ENCODE measurements at regions not wholly inside any gene's neighbourhood (a gene's known extent, or its start where the extent isn't known, plus 50 kb on each side); places are given as distances from the start of the nearest gene placed in this dataset.

DNA sequence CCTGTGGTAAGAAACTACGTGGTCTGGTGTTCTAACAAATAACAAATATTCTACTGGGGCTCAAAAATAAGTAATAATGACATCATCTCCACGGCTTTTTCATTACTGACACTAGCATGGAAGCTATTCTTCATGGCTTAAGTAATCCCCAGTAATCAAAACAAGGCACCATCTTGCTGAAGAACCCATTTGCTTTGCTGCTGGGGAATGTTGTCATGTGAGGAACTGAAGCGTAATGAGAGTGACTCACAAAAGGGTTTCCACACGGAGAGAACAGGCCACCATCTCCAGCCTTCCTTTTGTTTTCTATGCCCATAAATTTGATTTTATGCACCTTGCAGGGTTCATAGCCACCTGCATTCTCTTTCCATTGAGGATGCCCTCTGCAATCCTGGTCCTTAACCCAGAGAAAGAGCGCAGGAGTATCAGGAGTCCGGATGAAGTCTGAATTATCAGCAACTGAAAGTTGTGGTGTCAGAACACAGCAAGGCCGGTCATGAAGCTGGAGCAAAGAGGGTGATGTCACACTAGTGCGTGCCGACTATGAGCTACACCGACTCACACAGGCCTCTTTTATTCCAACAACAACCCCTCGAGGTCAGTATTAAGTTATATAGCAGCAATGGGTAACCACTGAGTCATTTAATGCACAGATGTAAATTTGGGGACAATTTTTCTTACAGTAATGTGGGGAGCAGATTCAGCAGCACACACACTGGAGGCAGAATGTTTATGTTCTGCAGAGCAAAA, 173.7 kb upstream of the SSTR4 start:
- DNase-seq (ENCODE audit: low spot score): no peak

DNA sequence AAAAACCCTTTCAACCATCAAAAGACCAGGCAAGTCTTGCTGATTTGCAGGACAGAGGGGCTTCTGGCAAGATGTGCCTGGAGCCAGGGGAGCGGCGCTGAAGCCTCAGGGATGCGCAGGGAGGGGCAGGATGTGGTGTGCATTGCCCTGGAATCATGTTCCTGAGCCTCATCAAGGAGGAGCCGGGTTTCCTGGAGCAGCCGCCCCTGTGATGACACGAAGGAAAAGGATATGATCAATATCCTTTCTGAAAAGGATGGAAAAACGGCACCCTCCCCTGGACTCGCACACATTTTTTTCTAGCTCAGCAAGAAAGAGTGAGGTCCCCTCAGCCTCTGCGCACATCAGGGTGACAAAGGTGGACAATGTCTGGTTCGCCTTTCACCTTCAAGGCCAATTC, 173.1 kb upstream of the SSTR4 start:
- no peak for DNase-seq (ENCODE audit: low spot score)

DNA sequence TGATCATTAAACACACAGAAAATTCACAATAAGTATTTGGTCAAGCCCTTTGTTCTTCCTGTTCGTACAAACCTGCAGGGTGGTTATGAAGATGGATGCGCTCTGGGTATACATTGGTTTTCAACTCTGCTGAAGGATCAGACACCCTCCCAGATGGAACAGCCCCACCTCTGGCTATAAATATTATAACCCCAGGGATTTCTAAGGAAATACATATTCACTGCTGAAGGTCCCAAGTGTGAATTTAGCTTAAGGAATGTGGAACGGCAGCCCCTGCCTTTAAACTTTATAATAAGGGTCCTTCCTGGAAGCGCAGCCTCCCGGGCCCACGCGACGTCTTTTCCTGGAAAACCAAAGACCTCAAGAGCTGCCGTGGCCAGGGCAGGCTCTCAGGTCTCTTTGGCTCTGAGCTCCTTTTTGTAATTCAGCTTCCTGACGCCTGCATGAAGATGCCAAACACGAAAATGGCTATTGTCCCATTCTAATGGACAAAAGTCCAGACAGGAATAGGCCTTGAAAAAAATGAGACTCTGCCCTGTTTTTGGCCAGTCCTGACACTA, 172.4 kb upstream of the SSTR4 start:
- no peak for DNase-seq (ENCODE audit: low spot score)

DNA sequence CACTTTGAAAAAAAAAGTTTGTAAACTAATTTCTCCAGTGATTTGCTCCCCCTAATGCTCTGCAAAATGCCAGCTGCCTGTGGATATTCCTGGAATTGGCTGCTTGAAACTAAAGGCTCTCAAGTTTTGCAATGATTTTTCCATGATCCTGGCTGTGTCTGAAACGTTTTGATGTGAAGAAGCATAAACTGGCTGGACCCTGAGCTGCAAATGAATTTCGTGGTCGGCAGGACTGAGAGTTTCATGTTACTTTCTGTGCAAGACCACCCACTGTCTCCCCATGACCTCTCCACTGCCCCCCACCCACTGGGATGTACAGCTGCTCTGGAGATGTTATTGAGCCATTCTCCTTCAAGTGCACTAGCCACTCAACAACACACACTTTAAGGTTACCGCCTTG, 171.3 kb upstream of the SSTR4 start:
- DNase-seq (ENCODE audit: low spot score): no peak

DNA sequence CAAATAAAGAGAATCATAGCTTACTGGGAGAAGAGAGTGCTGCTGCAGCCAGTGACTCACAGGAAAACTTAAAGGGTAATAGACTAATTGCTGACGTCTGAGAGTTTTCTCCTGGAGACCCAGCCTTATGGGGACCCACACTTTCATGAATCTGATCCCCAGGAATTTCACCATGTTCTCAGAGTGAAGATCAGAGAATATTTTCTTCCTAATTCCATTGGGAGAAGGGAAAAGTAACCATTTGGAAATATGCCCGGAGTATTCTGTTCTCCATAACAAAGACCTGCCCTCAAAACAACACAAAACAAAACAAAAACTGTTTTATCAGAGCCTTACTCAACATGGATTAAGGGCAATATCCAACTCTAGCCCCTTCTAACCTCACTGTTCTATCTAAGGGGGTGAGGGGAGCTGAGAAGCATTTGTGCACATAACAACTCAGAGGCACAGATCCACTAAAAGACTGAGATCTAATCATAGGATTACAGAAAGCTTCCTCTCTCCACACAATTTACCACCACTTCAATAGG, 168.2 kb upstream of the SSTR4 start:
- DNase-seq (ENCODE audit: low spot score): no peak

DNA sequence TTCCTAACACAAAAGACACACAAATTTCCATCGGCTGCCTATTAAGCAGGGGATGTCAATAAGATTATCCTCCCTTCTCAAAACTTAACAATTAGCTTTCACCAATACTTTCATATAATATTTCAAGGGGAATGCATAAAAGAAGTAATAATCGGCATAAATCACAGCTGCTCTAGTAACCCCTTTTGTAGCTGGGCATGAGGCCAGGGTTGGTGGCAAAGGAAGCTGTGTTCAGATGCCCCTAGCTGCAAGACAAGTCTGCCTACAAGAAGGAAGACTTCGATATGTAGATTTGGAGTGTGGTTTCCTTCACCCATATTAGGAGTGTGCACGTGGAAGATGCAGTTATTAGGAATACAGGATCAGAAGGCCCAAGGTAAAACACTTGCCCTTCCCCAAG, 156.9 kb upstream of the SSTR4 start:
- DNase-seq (ENCODE audit: low spot score): no peak

DNA sequence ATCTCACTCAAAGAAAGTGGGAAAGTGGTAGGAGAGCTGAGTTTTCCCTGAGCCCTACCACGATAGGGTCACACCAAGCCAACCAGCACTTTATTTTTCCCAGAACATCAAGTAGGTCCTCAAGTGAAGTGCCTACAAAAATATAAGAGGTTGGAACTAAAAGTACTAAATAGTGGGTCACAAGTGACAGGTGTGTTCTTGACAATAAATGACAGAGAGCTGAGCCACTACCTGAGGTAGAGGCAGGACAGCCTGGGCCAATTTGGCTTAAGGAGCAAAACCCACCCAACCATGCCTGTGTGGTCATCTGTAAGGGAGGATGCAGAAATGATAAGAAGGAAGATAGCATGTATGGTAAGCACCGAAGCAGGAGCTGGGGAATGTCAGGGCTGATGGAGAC, 154.8 kb upstream of the SSTR4 start:
- no peak for DNase-seq (ENCODE audit: low spot score)

DNA sequence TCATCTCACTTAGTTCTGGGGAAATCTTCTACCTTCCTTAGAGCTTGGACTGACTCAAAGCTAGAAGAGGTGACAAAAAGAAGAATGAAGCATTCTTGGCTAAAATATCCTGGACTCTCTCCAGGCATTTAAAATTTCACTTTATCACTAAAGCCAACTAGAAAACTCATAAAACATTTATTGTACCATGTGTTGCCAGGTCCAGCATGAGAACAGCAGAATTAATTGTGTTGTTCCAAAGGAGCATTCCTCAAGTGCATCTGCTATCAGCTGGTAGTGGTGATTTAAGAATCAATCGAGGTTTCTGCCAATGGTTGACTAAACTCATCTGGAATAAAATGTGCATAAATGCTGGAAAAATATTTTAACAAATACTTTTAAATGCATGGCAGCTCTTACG, 147.3 kb upstream of the SSTR4 start:
- no peak for DNase-seq (ENCODE audit: low spot score)

DNA sequence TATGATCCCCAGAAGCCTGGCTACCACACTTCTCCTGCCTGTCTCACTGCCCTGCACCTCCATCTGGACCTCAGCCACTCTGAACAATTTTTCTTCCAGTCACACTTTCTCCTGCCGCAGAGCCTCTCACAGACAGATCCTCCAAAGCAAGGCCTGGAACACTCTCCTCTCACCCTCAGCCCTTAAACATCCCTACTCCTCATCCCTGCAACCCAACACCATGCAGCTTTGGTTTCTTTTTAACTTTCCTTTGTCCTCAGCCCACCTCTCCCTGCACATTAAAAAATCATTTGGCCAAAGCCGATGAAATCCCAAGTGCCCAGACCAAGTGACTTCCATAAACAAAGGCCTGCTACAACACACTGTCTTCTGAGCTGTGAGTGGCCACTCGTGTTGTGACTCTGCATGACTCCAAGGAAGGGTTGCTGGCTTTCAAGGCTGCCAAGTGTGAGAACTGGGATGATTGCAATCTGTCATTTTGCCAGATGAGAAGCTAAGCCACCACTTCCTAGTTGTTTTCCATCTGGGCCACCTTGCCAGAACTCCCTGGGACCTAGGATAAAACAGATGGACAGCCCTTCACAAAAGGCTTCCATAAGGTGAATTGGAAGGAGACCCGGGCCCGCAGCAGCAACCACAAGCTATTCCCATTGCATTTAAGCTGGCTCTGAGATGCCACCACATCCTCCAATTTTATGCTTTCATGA, 144.4 kb upstream of the SSTR4 start:
- DNase-seq (ENCODE audit: low spot score): no peak

DNA sequence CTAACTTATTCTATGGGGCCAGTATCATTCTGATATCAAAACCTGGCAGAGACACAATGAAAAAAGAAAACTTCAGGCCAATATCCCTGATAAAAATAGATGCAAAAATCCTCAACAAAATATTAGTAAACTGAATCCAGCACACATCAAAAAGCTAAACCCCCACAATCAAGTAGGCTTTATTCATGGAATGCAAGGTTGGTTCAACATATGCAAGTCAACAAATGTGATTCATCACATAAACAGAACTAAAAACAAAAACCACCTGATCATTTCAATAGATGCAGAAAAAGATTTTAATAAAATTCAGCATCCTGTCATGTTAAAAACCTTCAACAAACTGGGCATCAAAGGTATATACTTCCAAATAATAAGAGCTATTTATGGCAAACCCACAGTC, 133.9 kb upstream of the SSTR4 start:
- DNase-seq (ENCODE audit: low spot score): no peak

DNA sequence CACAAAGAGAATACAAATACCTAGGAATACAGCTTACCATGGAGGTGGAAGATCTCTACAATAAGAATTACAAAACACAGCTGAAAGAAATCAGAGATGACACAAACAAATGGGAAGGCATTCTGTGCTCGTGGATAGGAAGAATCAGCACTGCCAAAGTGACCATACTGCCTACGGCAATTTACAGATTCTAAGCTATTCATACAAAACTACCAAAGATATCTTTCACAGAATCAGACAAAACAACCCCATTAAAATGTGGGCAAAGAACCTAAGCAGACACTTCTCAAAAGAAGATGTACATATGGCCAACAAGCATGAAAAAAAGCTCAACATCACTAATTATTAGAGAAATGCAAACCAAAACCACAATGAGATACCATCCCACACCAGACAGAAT, 133.2 kb upstream of the SSTR4 start:
- no peak for DNase-seq (ENCODE audit: low spot score)

DNA sequence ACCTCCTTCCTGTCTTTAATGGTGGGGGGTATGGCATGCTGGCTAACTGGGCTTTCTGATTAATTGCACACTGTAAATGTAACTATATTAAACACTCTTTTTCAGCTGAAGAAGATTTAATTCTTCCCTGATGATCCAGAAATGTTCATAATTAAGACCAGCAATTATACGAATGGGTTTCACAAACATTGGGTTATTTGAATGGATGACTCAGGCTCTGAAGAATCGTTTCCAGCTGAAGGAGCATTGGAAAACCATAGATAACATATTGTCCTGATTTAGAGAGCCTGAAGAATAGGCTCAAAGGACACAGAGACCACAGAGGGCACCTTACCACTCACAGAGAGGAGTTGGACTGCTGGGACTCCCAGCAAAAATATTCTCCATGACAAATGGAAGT, 130.7 kb upstream of the SSTR4 start:
- DNase-seq (ENCODE audit: low spot score): no peak

DNA sequence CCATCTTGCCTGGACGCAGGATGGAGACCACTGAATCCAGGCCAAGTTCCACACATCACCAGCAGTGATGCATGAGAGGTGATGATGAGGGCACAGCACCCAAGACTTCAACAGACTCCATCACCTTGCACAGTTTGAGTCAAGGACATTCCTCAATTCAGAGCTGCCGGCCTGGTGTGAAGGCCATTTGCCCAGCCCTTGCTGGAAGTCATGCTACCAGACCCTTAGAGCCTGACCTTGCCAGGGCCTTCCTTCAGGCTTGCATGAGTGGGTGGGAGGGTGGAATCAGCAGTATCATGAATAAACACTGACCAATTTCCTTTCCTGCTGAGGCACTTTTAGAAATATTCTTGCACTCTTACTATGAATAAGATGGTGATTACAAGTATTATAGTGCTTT, 130.2 kb upstream of the SSTR4 start:
- no peak for DNase-seq (ENCODE audit: low spot score)

DNA sequence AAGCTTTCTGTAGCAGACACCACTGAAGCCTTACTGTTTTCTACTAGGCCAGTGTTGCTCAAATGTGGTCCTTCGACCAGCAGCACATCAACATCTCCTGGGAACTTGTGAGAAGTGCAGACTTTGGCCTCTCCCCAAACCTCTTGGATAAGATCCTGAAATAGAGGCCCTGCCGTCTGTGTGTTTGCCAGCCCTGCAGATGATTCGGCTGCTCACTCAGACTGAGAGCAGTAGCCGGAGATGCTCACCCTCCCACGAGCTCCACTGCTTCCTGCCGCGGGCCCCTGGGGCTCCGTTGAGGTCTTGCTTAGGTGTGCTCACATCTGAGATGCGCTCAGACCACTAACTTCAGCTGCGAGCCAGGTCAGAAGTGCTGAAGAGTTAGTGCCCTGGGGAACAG, 129.5 kb upstream of the SSTR4 start:
- DNase-seq (ENCODE audit: low spot score): no peak

DNA sequence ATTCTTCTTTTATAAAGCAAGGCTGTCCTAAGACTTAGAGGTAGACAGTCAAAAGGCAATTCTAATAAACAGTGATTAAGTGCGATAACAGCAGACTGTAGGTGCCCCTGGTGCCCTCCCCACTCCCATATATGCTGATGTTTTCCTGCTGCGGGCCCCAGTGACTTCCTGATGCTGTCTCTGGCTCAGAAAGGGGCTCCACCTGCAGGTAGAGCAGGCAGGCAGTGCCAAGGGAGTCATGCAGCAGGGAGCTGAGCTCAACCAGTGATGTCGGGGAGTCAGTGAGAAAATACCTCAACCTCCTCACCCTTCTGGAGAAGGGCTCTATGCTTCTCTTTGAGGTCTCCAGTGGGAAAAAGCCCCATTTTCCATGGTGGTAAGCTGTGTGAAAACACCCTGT, 126.7 kb upstream of the SSTR4 start:
- no peak for DNase-seq (ENCODE audit: low spot score)

DNA sequence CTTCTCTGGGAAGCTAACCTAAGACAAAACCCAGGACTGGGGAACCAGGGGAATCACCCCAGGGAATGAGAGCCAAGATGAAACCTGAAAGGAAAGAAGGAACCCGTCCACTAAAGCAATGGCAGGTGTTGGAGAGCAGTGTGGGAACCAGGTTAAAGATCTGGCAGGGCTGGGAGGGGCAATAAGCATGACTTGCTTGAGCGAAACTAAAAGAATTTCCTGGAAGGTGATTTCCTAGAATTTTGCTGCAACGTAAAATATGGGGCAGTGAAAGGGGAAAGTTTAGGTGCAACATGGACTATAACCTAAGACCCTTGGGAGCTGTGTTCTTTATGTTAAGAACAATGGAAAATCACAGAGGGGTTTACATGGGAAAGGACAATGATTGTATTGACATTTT, 126.2 kb upstream of the SSTR4 start:
- DNase-seq (ENCODE audit: low spot score): no peak

DNA sequence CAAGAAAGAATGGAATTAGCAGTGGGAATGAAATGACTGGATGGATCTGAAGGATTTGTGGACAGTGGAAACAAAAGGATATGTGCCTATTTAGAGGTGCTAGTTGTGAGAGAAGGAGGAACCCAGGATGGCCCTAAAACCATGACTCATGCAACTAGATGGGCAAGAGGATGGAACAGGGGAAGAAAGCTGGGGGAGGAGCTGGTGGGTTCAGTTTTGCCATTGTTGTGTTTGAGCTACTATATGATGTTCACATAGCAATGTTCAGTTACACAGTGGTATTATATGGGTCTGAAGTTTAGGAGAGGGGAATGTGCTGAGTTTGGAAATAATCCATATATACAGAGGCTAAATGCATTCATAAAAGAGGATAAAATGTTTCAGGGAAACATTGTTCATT, 125.7 kb upstream of the SSTR4 start:
- DNase-seq (ENCODE audit: low spot score): no peak

DNA sequence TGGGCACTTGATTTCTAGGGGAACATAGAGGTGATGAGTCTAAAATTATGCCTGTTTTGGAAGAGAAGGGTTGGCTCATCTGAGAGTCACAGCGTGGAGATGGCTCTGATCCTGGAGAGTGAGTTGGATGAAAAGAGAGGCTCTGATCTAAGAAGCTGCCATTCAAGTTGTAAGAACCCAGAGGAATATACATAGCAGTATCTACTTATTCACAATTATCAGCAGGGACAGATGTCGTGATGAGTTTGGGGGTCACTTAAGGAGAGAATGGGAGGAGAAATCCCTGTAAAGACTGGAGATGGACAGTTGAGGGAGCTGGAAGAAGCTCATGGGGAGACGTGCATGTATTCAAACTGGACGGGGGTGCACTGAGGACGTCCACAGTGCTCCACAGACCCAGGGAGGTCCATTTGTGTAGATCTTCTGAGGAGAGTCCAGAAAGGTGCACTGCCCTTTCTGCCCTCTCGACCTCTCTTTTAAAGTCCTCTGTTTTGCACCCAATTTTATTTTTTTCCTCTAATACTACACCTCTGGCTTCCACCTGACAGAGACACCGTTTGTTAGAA, 124.7 kb upstream of the SSTR4 start:
- DNase-seq (ENCODE audit: low spot score): no peak

DNA sequence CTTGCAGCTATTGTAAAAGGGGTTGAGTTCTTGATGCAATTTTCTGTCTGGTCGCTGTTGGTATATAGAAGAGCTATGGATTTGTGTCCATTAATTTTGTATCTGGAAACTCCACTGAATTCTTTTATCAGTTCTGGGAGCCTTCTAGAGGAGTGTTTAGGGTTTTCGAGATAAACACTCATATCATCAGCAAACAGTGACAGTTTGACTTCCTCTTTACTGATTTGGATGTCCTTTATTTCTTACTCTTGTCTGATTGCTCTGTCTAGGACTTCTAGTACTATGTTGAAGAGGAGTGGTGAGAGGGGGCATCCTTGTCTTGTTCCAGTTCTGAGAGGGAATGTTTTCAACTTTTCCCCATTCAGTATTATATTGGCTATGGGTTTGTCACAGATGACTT, 120.8 kb upstream of the SSTR4 start:
- DNase-seq (ENCODE audit: low spot score): no peak

DNA sequence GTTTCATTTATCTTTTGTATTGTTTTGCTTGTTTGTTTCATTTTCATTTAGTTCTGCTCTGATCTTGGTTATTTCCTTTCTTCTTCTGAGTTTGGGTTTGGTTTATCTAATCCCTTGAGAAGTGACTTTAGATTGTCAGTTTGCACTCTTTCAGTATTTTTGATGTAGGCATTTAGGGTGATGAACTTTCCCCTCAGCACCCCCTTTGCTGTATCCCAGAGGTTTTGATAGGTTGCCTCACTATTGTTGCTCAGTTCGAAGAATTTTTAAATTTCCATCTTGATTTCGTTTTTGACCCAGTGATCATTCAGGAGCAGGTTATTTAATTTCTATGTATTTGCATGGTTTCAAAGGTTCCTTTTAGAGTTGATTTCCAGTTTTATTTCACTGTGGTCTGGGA, 119.6 kb upstream of the SSTR4 start:
- no peak for DNase-seq (ENCODE audit: low spot score)

DNA sequence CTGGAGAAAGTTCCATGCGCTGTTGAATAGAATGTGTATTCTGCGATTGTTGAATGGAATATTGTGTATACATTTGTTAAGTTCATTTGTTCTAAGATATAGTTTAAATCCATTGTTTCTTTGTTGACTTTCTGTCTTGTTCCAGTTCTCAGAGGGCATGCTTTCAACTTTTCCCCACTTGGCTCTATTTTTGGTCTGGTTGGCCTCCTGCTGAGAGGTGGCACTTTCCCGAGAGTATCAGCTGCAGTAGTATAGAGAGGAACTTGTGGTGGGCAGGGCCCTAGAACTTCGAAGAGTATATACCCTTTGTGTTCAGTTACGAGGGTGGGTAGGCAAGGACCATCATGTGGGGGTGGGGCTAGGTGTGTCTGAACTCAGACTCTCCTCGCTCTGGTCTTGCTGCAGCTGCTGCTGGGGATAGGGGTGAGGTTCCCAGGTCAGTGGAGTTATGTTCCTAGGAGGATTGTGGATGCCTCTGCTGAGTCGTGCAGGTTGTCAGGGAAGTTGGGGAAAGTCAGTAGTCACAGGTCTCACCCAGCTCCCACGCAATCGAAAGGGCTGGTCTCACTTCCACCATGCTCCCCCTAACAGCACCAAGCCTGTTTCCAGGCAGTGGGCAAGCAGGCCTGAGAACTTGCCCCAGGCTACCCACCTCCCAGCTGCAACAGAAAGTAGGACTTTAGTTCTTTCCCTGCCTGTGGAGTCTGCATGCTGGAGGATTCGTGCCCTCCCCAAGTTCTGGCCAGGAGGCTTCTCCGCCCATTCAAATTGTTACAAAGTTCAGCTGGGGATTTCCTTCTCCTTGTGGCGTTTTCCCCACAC, 118.9 kb upstream of the SSTR4 start:
- DNase-seq (ENCODE audit: low spot score): no peak

DNA sequence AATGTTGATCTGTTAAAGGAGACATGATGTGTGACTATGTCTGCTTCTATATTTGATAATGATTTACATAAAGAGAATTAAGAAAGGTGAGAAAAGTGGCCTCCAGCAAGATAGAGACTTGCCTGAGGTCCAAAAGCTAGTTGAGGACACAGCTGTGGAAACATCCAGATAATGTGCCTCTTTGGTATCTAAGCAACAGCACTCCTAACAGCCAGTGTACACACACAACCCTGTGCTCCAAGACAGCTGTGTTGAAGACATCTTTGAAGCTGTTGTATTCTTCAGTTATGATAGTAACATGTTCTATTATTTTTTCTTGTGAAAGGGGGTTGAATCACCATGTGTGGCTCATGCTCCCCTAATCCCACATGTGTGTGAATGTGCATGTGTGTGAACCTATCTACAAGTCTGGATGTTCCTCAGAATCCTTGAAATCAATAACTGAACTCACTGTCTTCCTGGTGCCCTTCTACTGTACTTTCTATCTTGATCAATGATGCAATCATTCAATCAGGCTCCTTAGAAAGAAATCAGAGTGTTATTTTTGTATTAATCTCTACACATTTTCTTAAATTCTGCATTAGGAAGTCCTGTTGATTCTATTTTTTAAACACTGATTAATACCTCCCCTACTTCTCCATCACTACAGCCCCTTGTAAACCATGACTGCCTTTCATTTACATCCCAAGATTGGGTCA, 116.7 kb upstream of the SSTR4 start:
- DNase-seq (ENCODE audit: low spot score): no peak
